OCI-LY7 (cell line): ENCODE measurements at regions not wholly inside any gene's neighbourhood (a gene's known extent, or its start where the extent isn't known, plus 50 kb on each side); places are given as distances from the start of the nearest gene placed in this dataset.

Experiments
- BruUV-seq: library from RNA; stranded (reverse); fragments of 400-500 nt; replicated peaks from 2 replicates; lab custom pipeline; 2021; lab: Mats Ljungman, UMichigan
- CTCF ChIA-PET: fragments of 300-600 bp; sonication (Branson Sonifier 250); formaldehyde crosslinking; loops from one replicate; lab custom pipeline; 2022; ENCODE audit warnings: antibody characterized with exemption; ENCODE audit not compliant: unreplicated experiment; lab: Charles Lee
- POLR2A ChIA-PET: fragments of 300-600 bp; sonication (Branson Sonifier 250); formaldehyde crosslinking; loops from one replicate; lab custom pipeline; 2022; ENCODE audit warnings: antibody characterized with exemption; lab: Charles Lee
- DNase-seq: peaks from one replicate; pipeline ENCODE4 v3.0.0-alpha.2; 2015; ENCODE audit warnings: low spot score
- H2AFZ ChIP-seq: fragments of 200-600 bp; sonication (generic), shearing (Covaris generic); 2 replicates; pipeline ENCODE4 v1.6.1; 2014; ENCODE audit warnings: mild to moderate bottlenecking, antibody characterized with exemption, low read length, moderate library complexity
- H3K27ac ChIP-seq: fragments of 200-600 bp; sonication (generic); 2 replicates; pipeline ENCODE4 v1.5.1; 2014; ENCODE audit warnings: mixed run types, low read depth, mild to moderate bottlenecking, moderate library complexity, low read length, inconsistent platforms; ENCODE audit not compliant: poor library complexity, severe bottlenecking
- H3K36me3 ChIP-seq: fragments of 200-600 bp; sonication (generic); 2 replicates; pipeline ENCODE4 v1.6.1; 2014; ENCODE audit warnings: mild to moderate bottlenecking, antibody characterized with exemption, low read length, moderate library complexity, mixed read lengths; ENCODE audit not compliant: insufficient read depth
- H3K4me1 ChIP-seq: fragments of 200-600 bp; sonication (generic); 2 replicates; pipeline ENCODE4 v1.5.1; 2014; ENCODE audit warnings: mild to moderate bottlenecking, low read length; ENCODE audit not compliant: insufficient read depth, poor library complexity, severe bottlenecking
- H3K4me2 ChIP-seq: fragments of 200-600 bp; sonication (generic); 2 replicates; pipeline ENCODE4 v1.6.1; 2014; ENCODE audit warnings: mild to moderate bottlenecking, low read length
- H3K4me3 ChIP-seq: fragments of 200-600 bp; sonication (generic); 2 replicates; pipeline ENCODE4 v1.5.1; 2014; ENCODE audit warnings: mild to moderate bottlenecking, low read depth, low read length; ENCODE audit not compliant: poor library complexity, severe bottlenecking
- H3K79me2 ChIP-seq: fragments of 200-600 bp; sonication (generic); 2 replicates; pipeline ENCODE4 v1.6.1; 2016; ENCODE audit warnings: low read depth, mild to moderate bottlenecking, low read length, moderate library complexity, mixed read lengths; ENCODE audit not compliant: insufficient read depth
- H3K9me2 ChIP-seq: fragments of 200-600 bp; sonication (generic); 2 replicates; pipeline ENCODE4 v1.6.1; 2016; ENCODE audit warnings: mild to moderate bottlenecking, low read length, mixed read lengths; ENCODE audit not compliant: insufficient read depth
- H3K9me3 ChIP-seq: fragments of 200-600 bp; sonication (generic); 2 replicates; pipeline ENCODE4 v1.6.1; 2014; ENCODE audit warnings: mild to moderate bottlenecking, mixed run types, low read length, mixed read lengths
- H4K20me1 ChIP-seq: fragments of 200-600 bp; sonication (generic); 2 replicates; pipeline ENCODE4 v1.6.1; 2014; ENCODE audit warnings: mild to moderate bottlenecking, antibody characterized with exemption, low read length, moderate library complexity, mixed read lengths; ENCODE audit not compliant: insufficient read depth
- EZH2phosphoT487 ChIP-seq: fragments of 200-600 bp; sonication (generic); IDR thresholded peaks from 2 replicates; pipeline ENCODE4 v1.6.1; 2018; ENCODE audit warnings: low read depth, borderline replicate concordance, mild to moderate bottlenecking, mixed run types, antibody characterized with exemption, low read length, moderate library complexity, mixed read lengths
- intact Hi-C: fragments of 100-400 bp; cut with micrococcal nuclease; formaldehyde crosslinking; loops from one replicate; pipeline ENCODE4 v1.10.0; 2022; ENCODE audit not compliant: unreplicated experiment
- TF ChIP-seq, protein P1 (sequence below): fragments of 200-600 bp; sonication (generic); conservative IDR thresholded peaks from 2 replicates; pipeline ENCODE4 v1.5.1; 2014; ENCODE audit warnings: mild to moderate bottlenecking, antibody characterized with exemption, low read length, moderate library complexity, mixed read lengths

- DNase-seq, result no peak
- Histone ChIP-seq H3K9me2 (no peaks in the 10 kb centered on the region), H4K20me1 (no peaks in the 10 kb centered on the region), H3K4me3 (no peak overlapping the region), H3K79me2 (no peaks in the 10 kb centered on the region), H3K4me2 (no peak overlapping the region), H3K9me3 (no peaks in the 10 kb centered on the region), H3K36me3 (no peaks in the 10 kb centered on the region), H3K27ac (no peak overlapping the region), H2AFZ (no peak overlapping the region), H3K4me1 (no peaks in the 10 kb centered on the region)
- TF ChIP-seq, protein P1, sequence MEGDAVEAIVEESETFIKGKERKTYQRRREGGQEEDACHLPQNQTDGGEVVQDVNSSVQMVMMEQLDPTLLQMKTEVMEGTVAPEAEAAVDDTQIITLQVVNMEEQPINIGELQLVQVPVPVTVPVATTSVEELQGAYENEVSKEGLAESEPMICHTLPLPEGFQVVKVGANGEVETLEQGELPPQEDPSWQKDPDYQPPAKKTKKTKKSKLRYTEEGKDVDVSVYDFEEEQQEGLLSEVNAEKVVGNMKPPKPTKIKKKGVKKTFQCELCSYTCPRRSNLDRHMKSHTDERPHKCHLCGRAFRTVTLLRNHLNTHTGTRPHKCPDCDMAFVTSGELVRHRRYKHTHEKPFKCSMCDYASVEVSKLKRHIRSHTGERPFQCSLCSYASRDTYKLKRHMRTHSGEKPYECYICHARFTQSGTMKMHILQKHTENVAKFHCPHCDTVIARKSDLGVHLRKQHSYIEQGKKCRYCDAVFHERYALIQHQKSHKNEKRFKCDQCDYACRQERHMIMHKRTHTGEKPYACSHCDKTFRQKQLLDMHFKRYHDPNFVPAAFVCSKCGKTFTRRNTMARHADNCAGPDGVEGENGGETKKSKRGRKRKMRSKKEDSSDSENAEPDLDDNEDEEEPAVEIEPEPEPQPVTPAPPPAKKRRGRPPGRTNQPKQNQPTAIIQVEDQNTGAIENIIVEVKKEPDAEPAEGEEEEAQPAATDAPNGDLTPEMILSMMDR, result no peak
- BruUV-seq, result no TSS peak
- ChIA-PET CTCF (no interaction called here), POLR2A (no interaction called here)
- intact Hi-C loops, result no loop called here
Observed at GRCh38 chr12:45568808-45569207, 160.7 kb upstream of the ARID2 start.

DNA sequence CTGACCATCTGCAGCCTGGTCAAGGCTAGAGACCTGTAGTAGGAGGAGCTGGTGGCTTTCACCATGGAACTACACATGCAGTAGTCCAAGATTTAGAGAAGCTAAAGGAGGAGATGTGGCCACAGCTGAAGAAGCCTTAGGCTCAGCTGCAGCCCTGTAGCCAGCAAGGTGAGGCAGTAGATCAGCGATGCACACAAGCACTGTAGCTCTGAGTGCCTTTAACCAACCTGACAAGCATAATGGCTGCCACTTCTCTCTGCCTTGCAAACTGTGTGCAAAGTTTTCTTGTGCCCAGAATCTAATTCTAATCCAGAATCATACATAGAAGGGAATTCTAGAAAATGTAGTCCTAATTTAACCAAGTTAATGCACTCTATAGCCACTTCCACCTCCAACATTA, 159.0 kb upstream of the ARID2 start:
- no peak overlapping the region for H3K4me3 ChIP-seq
- H3K9me3 ChIP-seq, result no peaks in the 10 kb centered on the region
- no peak overlapping the region for H3K27ac ChIP-seq
- no TSS peak for BruUV-seq
- no peak for TF ChIP-seq EZH2phosphoT487
- TF ChIP-seq, protein P1, result no peak
- no peak overlapping the region for H2AFZ ChIP-seq
- no peaks in the 10 kb centered on the region for H3K4me1 ChIP-seq
- intact Hi-C loops, result no loop called here
- no peaks in the 10 kb centered on the region for H3K79me2 ChIP-seq
- no peaks in the 10 kb centered on the region for H4K20me1 ChIP-seq
- H3K9me2 ChIP-seq, result no peaks in the 10 kb centered on the region
- POLR2A ChIA-PET, result interaction anchor here (0.5 kb wide), 1 partner anchor 590 kb away, joined by 3 read pairs; no protein-coding TSS in a partner anchor
- H3K4me2 ChIP-seq, result no peak overlapping the region
- H3K36me3 ChIP-seq, result no peaks in the 10 kb centered on the region
- DNase-seq, result no peak
- CTCF ChIA-PET, result interaction anchor here (0.5 kb wide), 1 partner anchor 1223 kb away, joined by 3 read pairs; no protein-coding TSS in a partner anchor

GRCh38 chr12:45572114-45572513, 157.4 kb upstream of the ARID2 start:
- ChIA-PET CTCF (no interaction called here), POLR2A (interaction anchor here (0.7 to 1.2 kb wide), 3 partner anchors 9 to 529 kb away, joined by 3 to 5 read pairs (median 3); no protein-coding TSS in a partner anchor)
- Histone ChIP-seq H3K9me2 (no peaks in the 10 kb centered on the region), H3K4me1 (peaks cover 2% of the 10 kb centered on the region), H2AFZ (no peak overlapping the region), H3K27ac (no peak overlapping the region), H4K20me1 (no peaks in the 10 kb centered on the region), H3K4me2 (no peak overlapping the region), H3K4me3 (no peak overlapping the region), H3K36me3 (no peaks in the 10 kb centered on the region), H3K9me3 (no peaks in the 10 kb centered on the region), H3K79me2 (no peaks in the 10 kb centered on the region)
- BruUV-seq, result no TSS peak
- intact Hi-C loops, result no loop called here
- TF ChIP-seq, protein P1, result no peak
- no peak for TF ChIP-seq EZH2phosphoT487
- DNase-seq, result no peak
